GM12875 (cell line): ENCODE measurements at regions not wholly inside any gene's neighbourhood (a gene's known extent, or its start where the extent isn't known, plus 50 kb on each side); places are given as distances from the start of the nearest gene placed in this dataset.
"Not testable (repeated sequence)": the region's sequence is repeated elsewhere in the genome, so short reads cannot be mapped to it uniquely, and the experiment has no call there.

ENCODE experiments used
- H3K4me3 ChIP-seq: one replicate; pipeline ENCODE4 v1.5.1; 2011; ENCODE audit warnings: low read depth, low read length, control low read depth
- CTCF ChIP-seq: IDR thresholded peaks from 2 replicates; pipeline ENCODE4 v1.5.1; 2011; ENCODE audit warnings: low read depth, mild to moderate bottlenecking, control low read depth, inconsistent platforms, low read length, moderate library complexity, borderline replicate concordance; ENCODE audit not compliant: insufficient read depth

GRCh38 chr6:168913866-168914469, 339.7 kb downstream of the THBS2 start:
- no peak overlapping the region for H3K4me3 ChIP-seq
- TF ChIP-seq CTCF = no peak

GRCh38 chr6:168913231-168913865, 340.3 kb downstream of the THBS2 start:
- not testable (repeated sequence) for H3K4me3 ChIP-seq

GRCh38 chr6:168909288-168909687, 344.4 kb downstream of the THBS2 start:
- TF ChIP-seq CTCF = no peak
- no peak overlapping the region for H3K4me3 ChIP-seq

- H3K4me3 ChIP-seq = no peak overlapping the region
- no peak for TF ChIP-seq CTCF
These were observed 344.8 kb downstream of the THBS2 start for GRCh38 chr6:168908887-168909286.

- H3K4me3 ChIP-seq = no peak overlapping the region
- no peak for TF ChIP-seq CTCF
These were observed 345.5 kb downstream of the THBS2 start for GRCh38 chr6:168908166-168908565.

- H3K4me3 ChIP-seq = no peak overlapping the region
- TF ChIP-seq CTCF = no peak
These were observed 347.3 kb downstream of the THBS2 start for GRCh38 chr6:168906391-168906790.

- no peak for TF ChIP-seq CTCF
These were observed 348.1 kb downstream of the THBS2 start for GRCh38 chr6:168905451-168906090.

More at GRCh38 chr6:168905451-168906090, 348.1 kb downstream of the THBS2 start:
- no peak overlapping the region for H3K4me3 ChIP-seq
